Nephron (organoid): ENCODE measurements at regions not wholly inside any gene's neighbourhood (a gene's known extent, or its start where the extent isn't known, plus 50 kb on each side); places are given as distances from the start of the nearest gene placed in this dataset.

Experiments
- H3K27ac Mint-ChIP-seq, 3 experiments: 2 replicates each; pipeline ENCODE4 v1.8.0; 2020; ENCODE audit warnings: mixed read lengths in 3 of 3, mild to moderate bottlenecking in 2 of 3, moderate library complexity in 1 of 3
- H3K27me3 Mint-ChIP-seq: 2 replicates; pipeline ENCODE4 v1.8.0; 2021; ENCODE audit warnings: low read depth, mild to moderate bottlenecking, moderate library complexity, mixed read lengths
- H3K36me3 Mint-ChIP-seq: 2 replicates; pipeline ENCODE4 v1.8.0; 2020; ENCODE audit warnings: low read depth, mixed read lengths
- H3K4me1 Mint-ChIP-seq: 2 replicates; pipeline ENCODE4 v1.8.0; 2020; ENCODE audit warnings: mixed read lengths
- H3K4me3 Mint-ChIP-seq, 3 experiments: 2 replicates each; pipeline ENCODE4 v1.8.0; 2020; ENCODE audit warnings: mild to moderate bottlenecking in 3 of 3, mixed read lengths in 3 of 3, moderate library complexity in 2 of 3
- H3K9me3 Mint-ChIP-seq: 2 replicates; pipeline ENCODE4 v1.8.0; 2020; ENCODE audit warnings: mixed read lengths
- CTCF ChIP-seq, 3 experiments: fragments of 200-600 bp; sonication (generic); IDR thresholded peaks; one replicate each; pipeline ENCODE4 v1.5.0; 2021; ENCODE audit warnings: antibody characterized with exemption in 3 of 3; ENCODE audit not compliant: unreplicated experiment in 3 of 3

- Mint-ChIP-seq H3K4me3 (no peak overlapping the region), H3K36me3 (no peaks in the 10 kb centered on the region), H3K4me1 (no peaks in the 10 kb centered on the region), H3K27ac (no peak overlapping the region), H3K27me3 (no peaks in the 10 kb centered on the region), H3K9me3 (peaks cover 6% of the 10 kb centered on the region)
- no peak for TF ChIP-seq CTCF (IDR thresholded peaks at IDR 0.05; ENCODE audit: unreplicated experiment in 3 of 3)
Observed at GRCh38 chr6:164286011-164286410, 871.5 kb downstream of the QKI start.

GRCh38 chr6:164283574-164283973 is 869.1 kb downstream of the QKI start:
- TF ChIP-seq CTCF (IDR thresholded peaks at IDR 0.05; ENCODE audit: unreplicated experiment in 3 of 3) = no peak
- Mint-ChIP-seq H3K4me1 (no peaks in the 10 kb centered on the region), H3K27ac (no peak overlapping the region), H3K4me3 (no peak overlapping the region), H3K27me3 (no peaks in the 10 kb centered on the region), H3K9me3 (peaks cover 5% of the 10 kb centered on the region), H3K36me3 (no peaks in the 10 kb centered on the region)

- Mint-ChIP-seq H3K27me3 (peaks cover 4% of the 10 kb centered on the region), H3K27ac (no peak overlapping the region), H3K4me1 (no peaks in the 10 kb centered on the region), H3K36me3 (no peaks in the 10 kb centered on the region), H3K9me3 (peaks cover 11% of the 10 kb centered on the region), H3K4me3 (no peak overlapping the region)
- no peak for TF ChIP-seq CTCF (IDR thresholded peaks at IDR 0.05; ENCODE audit: unreplicated experiment in 3 of 3)
Observed at GRCh38 chr6:164276211-164276610, 861.7 kb downstream of the QKI start.

GRCh38 chr6:164275773-164276172 is 861.3 kb downstream of the QKI start:
- peaks cover 11% of the 10 kb centered on the region for H3K9me3 Mint-ChIP-seq
- TF ChIP-seq CTCF (IDR thresholded peaks at IDR 0.05; ENCODE audit: unreplicated experiment in 3 of 3) = no peak
- H3K27me3 Mint-ChIP-seq = peaks cover 4% of the 10 kb centered on the region
- no peaks in the 10 kb centered on the region for H3K36me3 Mint-ChIP-seq
- no peak overlapping the region for H3K4me3 Mint-ChIP-seq
- H3K27ac Mint-ChIP-seq = no peak overlapping the region
- H3K4me1 Mint-ChIP-seq = no peaks in the 10 kb centered on the region

GRCh38 chr6:164274493-164274892 is 860.0 kb downstream of the QKI start:
- TF ChIP-seq CTCF (IDR thresholded peaks at IDR 0.05; ENCODE audit: unreplicated experiment in 3 of 3) = no peak
- peaks cover 4% of the 10 kb centered on the region for H3K27me3 Mint-ChIP-seq
- no peaks in the 10 kb centered on the region for H3K4me1 Mint-ChIP-seq
- no peak overlapping the region for H3K27ac Mint-ChIP-seq
- H3K9me3 Mint-ChIP-seq = peaks cover 8% of the 10 kb centered on the region
- H3K36me3 Mint-ChIP-seq = no peaks in the 10 kb centered on the region
- H3K4me3 Mint-ChIP-seq = no peak overlapping the region

- Mint-ChIP-seq H3K27me3 (peaks cover 4% of the 10 kb centered on the region), H3K4me1 (no peaks in the 10 kb centered on the region), H3K36me3 (no peaks in the 10 kb centered on the region), H3K4me3 (no peak overlapping the region), H3K9me3 (peaks cover 4% of the 10 kb centered on the region), H3K27ac (no peak overlapping the region)
- no peak for TF ChIP-seq CTCF (IDR thresholded peaks at IDR 0.05; ENCODE audit: unreplicated experiment in 3 of 3)
Observed at GRCh38 chr6:164273491-164273890, 859.0 kb downstream of the QKI start.
